IMR-90 (cell line): ENCODE measurements at regions not wholly inside any gene's neighbourhood (a gene's known extent, or its start where the extent isn't known, plus 50 kb on each side); places are given as distances from the start of the nearest gene placed in this dataset.
A peak's percentile ranks its signal among the peaks of the same experiment; 100 is the strongest.

ENCODE experiments used
- ATAC-seq: fragments of 200-7000 bp; cut with Tn5 transposase; 2 replicates; pipeline ENCODE4 v1.9.1; 2020; ENCODE audit warnings: low read depth, mild to moderate bottlenecking, moderate library complexity
- BruUV-seq: library from RNA; stranded (reverse); fragments of 400-500 nt; replicated peaks from 2 replicates; lab custom pipeline; 2021; lab: Mats Ljungman, UMichigan
- CTCF ChIA-PET: fragments of 300-600 bp; formaldehyde crosslinking; extraction: SDS; loops from one replicate; lab custom pipeline; 2021; ENCODE audit warnings: antibody characterized with exemption; lab: Yijun Ruan, JAX
- POLR2A ChIA-PET: fragments of 300-600 bp; sonication (Branson Sonifier 250); formaldehyde crosslinking; loops from one replicate; lab custom pipeline; 2022; ENCODE audit warnings: antibody characterized with exemption; ENCODE audit not compliant: unreplicated experiment; lab: Charles Lee
- DNase-seq: peaks from one replicate; pipeline ENCODE4 v3.0.0; 2013
- H2AFZ ChIP-seq: replicated peaks from 2 replicates; pipeline ENCODE3; 2013; ENCODE audit warnings: low read length, mild to moderate bottlenecking; ENCODE audit not compliant: poor library complexity
- H2AK5ac ChIP-seq: 2 replicates; pipeline ENCODE4 v1.6.1; 2013; ENCODE audit warnings: low read depth, low read length, inconsistent platforms
- H2AK9ac ChIP-seq: replicated peaks from 2 replicates; pipeline ENCODE3; 2013; ENCODE audit warnings: mild to moderate bottlenecking, low read depth, low read length, moderate library complexity; ENCODE audit not compliant: poor library complexity
- H2BK120ac ChIP-seq: 2 replicates; pipeline ENCODE4 v1.6.1; 2013; ENCODE audit warnings: low read depth, low read length, inconsistent platforms
- H2BK15ac ChIP-seq: 3 replicates; pipeline ENCODE4 v1.6.1; 2013; ENCODE audit warnings: low read depth, low read length, inconsistent platforms
- H2BK20ac ChIP-seq: 2 replicates; pipeline ENCODE4 v1.6.1; 2013; ENCODE audit warnings: low read depth, mild to moderate bottlenecking, inconsistent platforms, low read length, moderate library complexity
- H2BK5ac ChIP-seq: 2 replicates; pipeline ENCODE4 v1.6.1; 2013; ENCODE audit warnings: mild to moderate bottlenecking, low read depth, low read length, inconsistent platforms; ENCODE audit not compliant: poor library complexity, severe bottlenecking
- H3K14ac ChIP-seq: replicated peaks from 2 replicates; pipeline ENCODE4 v1.6.1; 2013; ENCODE audit warnings: low read depth, low read length, inconsistent platforms
- H3K18ac ChIP-seq: 2 replicates; pipeline ENCODE4 v1.6.1; 2013; ENCODE audit warnings: low read depth, low read length, control low read depth
- H3K23ac ChIP-seq: 2 replicates; pipeline ENCODE4 v1.6.1; 2013; ENCODE audit warnings: low read depth, low read length, inconsistent platforms
- H3K27ac ChIP-seq: 2 replicates; pipeline ENCODE4 v1.5.1; 2013; ENCODE audit warnings: mild to moderate bottlenecking, control low read depth, low read length; ENCODE audit not compliant: insufficient read depth
- H3K27me3 ChIP-seq: 2 replicates; pipeline ENCODE4 v1.6.1; 2013; ENCODE audit warnings: low read length; ENCODE audit not compliant: control insufficient read depth, insufficient read depth
- H3K36me3 ChIP-seq: 2 replicates; pipeline ENCODE4 v1.6.1; 2013; ENCODE audit warnings: low read length, mixed read lengths; ENCODE audit not compliant: control insufficient read depth, insufficient read depth
- H3K4ac ChIP-seq: 2 replicates; pipeline ENCODE4 v1.6.1; 2013; ENCODE audit warnings: low read depth, low read length, inconsistent platforms
- H3K4me1 ChIP-seq: 2 replicates; pipeline ENCODE4 v1.6.1; 2013; ENCODE audit warnings: low read length, mixed read lengths; ENCODE audit not compliant: control insufficient read depth, insufficient read depth
- H3K4me2 ChIP-seq: 2 replicates; pipeline ENCODE4 v1.6.1; 2013; ENCODE audit warnings: low read depth, mild to moderate bottlenecking, control low read depth, low read length, moderate library complexity
- H3K4me3 ChIP-seq: 2 replicates; pipeline ENCODE4 v1.5.1; 2013; ENCODE audit warnings: low read depth, mild to moderate bottlenecking, control low read depth, low read length, moderate library complexity; ENCODE audit not compliant: insufficient read depth
- H3K56ac ChIP-seq: 2 replicates; pipeline ENCODE4 v1.6.1; 2013; ENCODE audit warnings: low read length, inconsistent platforms; ENCODE audit not compliant: insufficient read depth; ENCODE audit errors: extremely low read depth
- H3K79me1 ChIP-seq, 2 experiments: 2 replicates each; pipeline ENCODE4 v1.6.1; 2013; ENCODE audit warnings: low read length in 2 of 2, inconsistent platforms in 1 of 2, low read depth in 1 of 2
- H3K9ac ChIP-seq: 2 replicates; pipeline ENCODE4 v1.6.1; 2013; ENCODE audit warnings: low read depth, low read length, control low read depth
- H3K9me1 ChIP-seq: 2 replicates; pipeline ENCODE4 v1.6.1; 2013; ENCODE audit warnings: low read length, inconsistent platforms; ENCODE audit not compliant: insufficient read depth
- H3K9me3 ChIP-seq: 2 replicates; pipeline ENCODE4 v1.6.1; 2013; ENCODE audit warnings: low read length; ENCODE audit not compliant: control insufficient read depth, insufficient read depth
- H4K20me1 ChIP-seq: 2 replicates; pipeline ENCODE4 v1.6.1; 2013; ENCODE audit warnings: low read length, inconsistent platforms; ENCODE audit not compliant: insufficient read depth
- H4K5ac ChIP-seq: 2 replicates; pipeline ENCODE4 v1.6.1; 2013; ENCODE audit warnings: mild to moderate bottlenecking, low read depth, low read length, control low read depth
- H4K8ac ChIP-seq, 2 experiments: 2 replicates each; pipeline ENCODE4 v1.6.1; 2013; ENCODE audit warnings: low read depth in 2 of 2, low read length in 2 of 2, control low read depth in 1 of 2, inconsistent platforms in 1 of 2
- H4K91ac ChIP-seq: 2 replicates; pipeline ENCODE4 v1.6.1; 2013; ENCODE audit warnings: low read depth, low read length, inconsistent platforms; ENCODE audit not compliant: insufficient read depth
- BHLHE40 ChIP-seq: fragments of 150-350 bp; IDR thresholded peaks from 2 replicates; pipeline ENCODE4 v1.6.1; 2016; ENCODE audit warnings: mild to moderate bottlenecking, low read depth, low read length
- CEBPB ChIP-seq: IDR thresholded peaks from 2 replicates; pipeline ENCODE4 v1.6.1; 2012; ENCODE audit warnings: low read depth, low read length, improper control_type of control experiment
- CHD1 ChIP-seq: IDR thresholded peaks from 2 replicates; pipeline ENCODE4 v1.6.1; 2012; ENCODE audit warnings: low read depth, low read length, improper control_type of control experiment
- ELK1 ChIP-seq: fragments of 150-350 bp; IDR thresholded peaks from 2 replicates; pipeline ENCODE4 v1.6.1; 2016; ENCODE audit warnings: low read depth, mild to moderate bottlenecking, low read length, moderate library complexity, borderline replicate concordance
- FOS ChIP-seq: fragments of 150-350 bp; IDR thresholded peaks from 2 replicates; pipeline ENCODE4 v1.6.1; 2016; ENCODE audit warnings: low read depth, low read length
- MAFK ChIP-seq: IDR thresholded peaks from 2 replicates; pipeline ENCODE4 v1.6.1; 2012; ENCODE audit warnings: low read depth, low read length, improper control_type of control experiment
- MAZ ChIP-seq: IDR thresholded peaks from 2 replicates; pipeline ENCODE4 v1.6.1; 2012; ENCODE audit warnings: low read depth, mild to moderate bottlenecking, low read length, improper control_type of control experiment, moderate library complexity, borderline replicate concordance
- MXI1 ChIP-seq: IDR thresholded peaks from 2 replicates; pipeline ENCODE4 v1.6.1; 2012; ENCODE audit warnings: low read depth, mild to moderate bottlenecking, low read length, moderate library complexity, borderline replicate concordance
- NFE2L2 ChIP-seq: fragments of 150-350 bp; IDR thresholded peaks from 2 replicates; pipeline ENCODE4 v1.6.1; 2016; ENCODE audit warnings: low read depth, mild to moderate bottlenecking, low read length
- POLR2A ChIP-seq: IDR thresholded peaks from 2 replicates; pipeline ENCODE4 v1.6.1; 2012; ENCODE audit warnings: mild to moderate bottlenecking, low read depth, low read length
- RAD21 ChIP-seq: IDR thresholded peaks from 2 replicates; pipeline ENCODE4 v1.6.1; 2012; ENCODE audit warnings: low read length, improper control_type of control experiment
- RCOR1 ChIP-seq: IDR thresholded peaks from 2 replicates; pipeline ENCODE4 v1.6.1; 2012; ENCODE audit warnings: mild to moderate bottlenecking, low read length, improper control_type of control experiment; ENCODE audit not compliant: insufficient replicate concordance
- RFX5 ChIP-seq: IDR thresholded peaks from 2 replicates; pipeline ENCODE4 v1.8.0; 2012; ENCODE audit warnings: low read depth, mild to moderate bottlenecking, low read length, moderate library complexity
- SMC3 ChIP-seq: fragments of 150-350 bp; IDR thresholded peaks from 2 replicates; pipeline ENCODE4 v1.6.1; 2016; ENCODE audit warnings: low read depth, mild to moderate bottlenecking, antibody characterized with exemption, low read length, moderate library complexity
- USF2 ChIP-seq: fragments of 150-350 bp; IDR thresholded peaks from 2 replicates; pipeline ENCODE4 v1.6.1; 2017; ENCODE audit warnings: mild to moderate bottlenecking, antibody characterized with exemption, low read length, low read depth
- dilution Hi-C: fragments of 300-500 bp; cut with HindIII; formaldehyde crosslinking; loops from one replicate; pipeline ENCODE4 v1.14.3; 2018; ENCODE audit warnings: low sequenced_read_pairs; ENCODE audit not compliant: unreplicated experiment
- in situ Hi-C: fragments of 300-500 bp; cut with MboI; formaldehyde crosslinking; loops from 3 replicates; pipeline ENCODE4 v1.14.3; 2019; ENCODE audit warnings: low sequenced_read_pairs, inconsistent platforms, mixed read lengths
- intact Hi-C: fragments of 100-400 bp; cut with micrococcal nuclease; formaldehyde crosslinking; loops from 2 replicates; pipeline ENCODE4 v1.10.0; 2022
- TF ChIP-seq, protein P1 (sequence below): conservative IDR thresholded peaks from 2 replicates; pipeline ENCODE4 v1.5.1; 2012; ENCODE audit warnings: mild to moderate bottlenecking, low read depth, low read length, improper control_type of control experiment

GRCh38 chr5:93100976-93101375 is 480.0 kb downstream of the NR2F1-AS1 start:
- H3K9me3 ChIP-seq: no peaks in the 10 kb centered on the region
- intact Hi-C loops: no loop called here
- DNase-seq (no peak), ATAC-seq (peak; percentile 42; the same call in 1 of the 2 replicates)
- H3K56ac ChIP-seq: no peak overlapping the region
- dilution Hi-C loops: no loop called here
- no peak overlapping the region for H3K9ac ChIP-seq
- ChIA-PET POLR2A (interaction anchor here (1.2 kb wide), 1 partner anchor 482 kb away, joined by 10 read pairs; no protein-coding TSS in a partner anchor), CTCF (no interaction called here)
- H2BK120ac ChIP-seq: no peak overlapping the region
- no peaks in the 10 kb centered on the region; the same call in 1 of the 2 replicates for H3K9me1 ChIP-seq
- H3K4me1 ChIP-seq: peaks cover 3% of the 10 kb centered on the region
- no peak overlapping the region for H2BK5ac ChIP-seq
- no peak overlapping the region for H4K8ac ChIP-seq
- no peak overlapping the region for H4K91ac ChIP-seq
- no peaks in the 10 kb centered on the region for H3K36me3 ChIP-seq
- H2BK15ac ChIP-seq: no peak overlapping the region
- no peak overlapping the region for H3K23ac ChIP-seq
- no peak overlapping the region for H3K4me3 ChIP-seq
- H3K18ac ChIP-seq: no peak overlapping the region
- H2AFZ ChIP-seq: no peak overlapping the region
- no peak overlapping the region for H2AK5ac ChIP-seq
- no peak overlapping the region for H2BK20ac ChIP-seq
- no peak overlapping the region for H4K5ac ChIP-seq
- TF ChIP-seq CHD1 (no peak), NFE2L2 (no peak), USF2 (no peak), BHLHE40 (no peak), POLR2A (no peak), RFX5 (no peak), CEBPB (no peak), MAZ (no peak), MAFK (no peak), MXI1 (no peak), SMC3 (no peak), FOS (no peak), RAD21 (no peak), ELK1 (no peak), RCOR1 (no peak)
- TF ChIP-seq, protein P1, sequence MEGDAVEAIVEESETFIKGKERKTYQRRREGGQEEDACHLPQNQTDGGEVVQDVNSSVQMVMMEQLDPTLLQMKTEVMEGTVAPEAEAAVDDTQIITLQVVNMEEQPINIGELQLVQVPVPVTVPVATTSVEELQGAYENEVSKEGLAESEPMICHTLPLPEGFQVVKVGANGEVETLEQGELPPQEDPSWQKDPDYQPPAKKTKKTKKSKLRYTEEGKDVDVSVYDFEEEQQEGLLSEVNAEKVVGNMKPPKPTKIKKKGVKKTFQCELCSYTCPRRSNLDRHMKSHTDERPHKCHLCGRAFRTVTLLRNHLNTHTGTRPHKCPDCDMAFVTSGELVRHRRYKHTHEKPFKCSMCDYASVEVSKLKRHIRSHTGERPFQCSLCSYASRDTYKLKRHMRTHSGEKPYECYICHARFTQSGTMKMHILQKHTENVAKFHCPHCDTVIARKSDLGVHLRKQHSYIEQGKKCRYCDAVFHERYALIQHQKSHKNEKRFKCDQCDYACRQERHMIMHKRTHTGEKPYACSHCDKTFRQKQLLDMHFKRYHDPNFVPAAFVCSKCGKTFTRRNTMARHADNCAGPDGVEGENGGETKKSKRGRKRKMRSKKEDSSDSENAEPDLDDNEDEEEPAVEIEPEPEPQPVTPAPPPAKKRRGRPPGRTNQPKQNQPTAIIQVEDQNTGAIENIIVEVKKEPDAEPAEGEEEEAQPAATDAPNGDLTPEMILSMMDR: no peak
- no peak overlapping the region for H3K14ac ChIP-seq
- H3K27ac ChIP-seq: no peak overlapping the region
- no peak overlapping the region for H3K4ac ChIP-seq
- no peaks in the 10 kb centered on the region for H4K20me1 ChIP-seq
- no peaks in the 10 kb centered on the region for H3K79me1 ChIP-seq
- no TSS peak for BruUV-seq
- H2AK9ac ChIP-seq: no peak overlapping the region
- no peaks in the 10 kb centered on the region for H3K27me3 ChIP-seq
- H3K4me2 ChIP-seq: no peak overlapping the region
- in situ Hi-C loops: no loop called here
